A549 (cell line): ENCODE measurements at regions not wholly inside any gene's neighbourhood (a gene's known extent, or its start where the extent isn't known, plus 50 kb on each side); places are given as distances from the start of the nearest gene placed in this dataset.

Source experiments
- ATAC-seq, 2 experiments: fragments of 200-7000 bp in 1 of 2; fragments of >200 bp in 1 of 2; cut with Nextera tagmentation in 1 of 2; cut with Tn5 transposase in 1 of 2; 3 replicates each; pipeline versions ENCODE4 v1.8.0 to v1.9.1; 2018 to 2020; ENCODE audit warnings: mild to moderate bottlenecking in 1 of 2, moderate library complexity in 1 of 2
- CTCF ChIA-PET: fragments of 300-600 bp; sonication (Branson Sonifier 250); formaldehyde crosslinking; extraction: SDS; loops from one replicate; lab custom pipeline; 2021; ENCODE audit warnings: antibody characterized with exemption, inconsistent platforms; lab: Yijun Ruan, JAX
- POLR2A ChIA-PET: fragments of 350-600 bp; formaldehyde crosslinking; extraction: SDS; loops from one replicate; lab custom pipeline; 2021; ENCODE audit warnings: antibody characterized with exemption, inconsistent platforms; lab: Yijun Ruan, JAX
- DNase-seq, 2 experiments: peaks; one replicate each; pipeline versions ENCODE4 v3.0.0 to v3.0.0-alpha.2; 2011 to 2016; ENCODE audit warnings: low read depth in 1 of 2, low spot score in 1 of 2
- FAIRE-seq: peaks from 2 replicates; lab custom pipeline; 2011; peaks lifted over from hg19 to GRCh38; lab: Jason Lieb, UNC
- H3K27ac ChIP-seq, 2 experiments: fragments of >200 bp; sonication (Bioruptor Twin); formaldehyde crosslinking; 3 replicates each; pipeline ENCODE4 v1.5.1; 2016 to 2017
- H3K4me1 ChIP-seq: fragments of >200 bp; sonication (Bioruptor Twin); formaldehyde crosslinking; 3 replicates; pipeline ENCODE4 v1.6.1; 2016
- H3K4me2 ChIP-seq: fragments of >200 bp; sonication (Bioruptor Twin); formaldehyde crosslinking; 3 replicates; pipeline ENCODE4 v1.6.1; 2016
- H3K4me3 ChIP-seq: fragments of >200 bp; sonication (Bioruptor Twin); formaldehyde crosslinking; 3 replicates; pipeline ENCODE4 v1.5.1; 2016
- H3K9me3 ChIP-seq: fragments of >200 bp; sonication (Bioruptor Twin); formaldehyde crosslinking; 3 replicates; pipeline ENCODE4 v1.6.1; 2016
- BCL3 ChIP-seq: fragments of >200 bp; sonication (Bioruptor Twin); formaldehyde crosslinking; IDR thresholded peaks from 3 replicates; pipeline ENCODE4 v1.6.1; 2016
- CHD2 ChIP-seq: fragments of 150-350 bp; IDR thresholded peaks from 2 replicates; pipeline ENCODE4 v1.6.1; 2014; ENCODE audit warnings: low read length; ENCODE audit not compliant: partially characterized antibody
- CHD4 ChIP-seq: fragments of 200-600 bp; sonication (generic); IDR thresholded peaks from 2 replicates; pipeline ENCODE4 v1.6.1; 2016; ENCODE audit warnings: antibody characterized with exemption, mild to moderate bottlenecking, borderline replicate concordance
- E2F6 ChIP-seq: IDR thresholded peaks from 2 replicates; pipeline ENCODE4 v1.6.1; 2012; ENCODE audit warnings: low read depth, borderline replicate concordance
- EHMT2 ChIP-seq: fragments of 200-600 bp; sonication (generic); IDR thresholded peaks from 2 replicates; pipeline ENCODE4 v1.6.1; 2016; ENCODE audit warnings: antibody characterized with exemption, low read depth, mild to moderate bottlenecking, moderate library complexity
- ELK1 ChIP-seq: fragments of 150-350 bp; IDR thresholded peaks from 2 replicates; pipeline ENCODE4 v1.6.1; 2014; ENCODE audit warnings: low read depth, mild to moderate bottlenecking, low read length
- FOXS1 ChIP-seq: fragments of 250-450 bp; sonication (Bioruptor Pico); IDR thresholded peaks from 2 replicates; pipeline ENCODE4 v1.5.0; 2020; ENCODE audit warnings: mild to moderate bottlenecking, moderate library complexity
- GATA3 ChIP-seq: IDR thresholded peaks from 2 replicates; pipeline ENCODE4 v1.6.1; 2012; ENCODE audit warnings: borderline replicate concordance
- HMGXB4 ChIP-seq: fragments of 250-450 bp; sonication (Bioruptor Pico); IDR thresholded peaks from 2 replicates; pipeline ENCODE4 v1.5.0; 2021; ENCODE audit warnings: mild to moderate bottlenecking, moderate library complexity, borderline replicate concordance
- HOXA7 ChIP-seq: fragments of 250-450 bp; sonication (Bioruptor Pico); IDR thresholded peaks from 2 replicates; pipeline ENCODE4 v1.5.0; 2020; ENCODE audit warnings: mild to moderate bottlenecking, moderate library complexity
- HOXB13 ChIP-seq: fragments of 250-450 bp; sonication (Bioruptor Pico); IDR thresholded peaks from 2 replicates; pipeline ENCODE4 v1.5.0; 2020; ENCODE audit warnings: low read depth, mild to moderate bottlenecking, moderate library complexity
- HOXB5 ChIP-seq: fragments of 250-450 bp; sonication (Bioruptor Pico); IDR thresholded peaks from 2 replicates; pipeline ENCODE4 v1.5.0; 2020; ENCODE audit warnings: mild to moderate bottlenecking, moderate library complexity
- MAZ ChIP-seq: fragments of 150-350 bp; IDR thresholded peaks from 2 replicates; pipeline ENCODE4 v1.6.1; 2014; ENCODE audit warnings: antibody characterized with exemption, low read depth, low read length, borderline replicate concordance
- NR3C1 ChIP-seq: fragments of >200 bp; sonication (Bioruptor Twin); formaldehyde crosslinking; IDR thresholded peaks from 3 replicates; pipeline ENCODE4 v1.6.1; 2017
- PBX3 ChIP-seq: IDR thresholded peaks from 2 replicates; pipeline ENCODE4 v1.6.1; 2012
- POLR2A ChIP-seq: IDR thresholded peaks from 2 replicates; pipeline ENCODE4 v1.6.1; 2012; ENCODE audit warnings: mild to moderate bottlenecking, low read length
- RNF2 ChIP-seq: fragments of 200-600 bp; sonication (generic); IDR thresholded peaks from 2 replicates; pipeline ENCODE4 v1.6.1; 2016; ENCODE audit warnings: low read depth, mild to moderate bottlenecking, antibody characterized with exemption, moderate library complexity, borderline replicate concordance
- SMC3 ChIP-seq: fragments of >200 bp; sonication (Bioruptor Twin); formaldehyde crosslinking; IDR thresholded peaks from 3 replicates; pipeline ENCODE4 v1.6.1; 2018; ENCODE audit warnings: inconsistent platforms
- ZC3H11A ChIP-seq: fragments of 450-650 bp; IDR thresholded peaks from 2 replicates; pipeline ENCODE4 v1.6.1; 2014; ENCODE audit warnings: antibody characterized with exemption, mild to moderate bottlenecking
- ZNF302 ChIP-seq: fragments of 250-450 bp; sonication (Bioruptor Pico); IDR thresholded peaks from 2 replicates; pipeline ENCODE4 v1.9.0; 2021; ENCODE audit warnings: inconsistent platforms, mild to moderate bottlenecking, moderate library complexity
- WGBS: methylation state at CpG from one replicate; pipeline ENCODE4 v1.1.6; 2017; ENCODE audit errors: missing lambda C conversion rate; 5-methylcytosine and 5-hydroxymethylcytosine counted together

GRCh38 chr2:75964646-75965045 is 253.9 kb upstream of the GCFC2 start (continued):
- TF ChIP-seq HMGXB4, result no peak
- no peak for TF ChIP-seq GATA3

- 15% methylated on average over 3 of the region's 3 CpGs for WGBS
- H3K4me2 ChIP-seq, result no peak overlapping the region
- no peak overlapping the region for H3K27ac ChIP-seq
- no peak for TF ChIP-seq FOXS1
- no peak for TF ChIP-seq HOXA7 (CRISPR knock-in tag)
- no peak for TF ChIP-seq POLR2A
- no peak for TF ChIP-seq E2F6
- TF ChIP-seq HOXB13, result no peak
- no peak for TF ChIP-seq EHMT2
- TF ChIP-seq ZC3H11A, result no peak
- TF ChIP-seq GATA3, result no peak
- POLR2A ChIA-PET, result no interaction called here
- CTCF ChIA-PET, result no interaction called here
- no peaks in the 10 kb centered on the region for H3K4me1 ChIP-seq
- ATAC-seq (no peak), FAIRE-seq (no peak), DNase-seq (no peak)
- H3K9me3 ChIP-seq, result no peaks in the 10 kb centered on the region; the same call in 2 of the 3 replicates
- no peak overlapping the region for H3K4me3 ChIP-seq
Measured at GRCh38 chr2:75960472-75961009, 249.8 kb upstream of the GCFC2 start.

GRCh38 chr2:75959724-75960471 is 249.2 kb upstream of the GCFC2 start:
- no peak overlapping the region for H3K4me2 ChIP-seq
- no peak overlapping the region for H3K27ac ChIP-seq
- DNase-seq (no peak), FAIRE-seq (no peak), ATAC-seq (no peak)
- TF ChIP-seq SMC3, result no peak
- no peak for TF ChIP-seq ELK1
- no peak for TF ChIP-seq HMGXB4
- TF ChIP-seq NR3C1, result no peak
- no peak for TF ChIP-seq HOXB5 (CRISPR knock-in tag)
- no peak for TF ChIP-seq ZNF302 (CRISPR knock-in tag)
- no peak for TF ChIP-seq BCL3
- no peak for TF ChIP-seq MAZ
- TF ChIP-seq CHD4, result no peak
- TF ChIP-seq FOXS1, result no peak
- TF ChIP-seq RNF2, result no peak
- no peak for TF ChIP-seq PBX3
- TF ChIP-seq CHD2, result no peak
- H3K4me3 ChIP-seq, result no peak overlapping the region
- H3K4me1 ChIP-seq, result no peaks in the 10 kb centered on the region
- ChIA-PET POLR2A (no interaction called here), CTCF (no interaction called here)
- H3K9me3 ChIP-seq, result no peaks in the 10 kb centered on the region; the same call in 2 of the 3 replicates
- 25% methylated on average over 4 of the region's 4 CpGs for WGBS
